ENCODE measurements at regions not wholly inside any gene's neighbourhood (a gene's known extent, or its start where the extent isn't known, plus 50 kb on each side); places are given as distances from the start of the nearest gene placed in this dataset.
A peak's percentile ranks its signal among the peaks of the same experiment; 100 is the strongest.

DNA sequence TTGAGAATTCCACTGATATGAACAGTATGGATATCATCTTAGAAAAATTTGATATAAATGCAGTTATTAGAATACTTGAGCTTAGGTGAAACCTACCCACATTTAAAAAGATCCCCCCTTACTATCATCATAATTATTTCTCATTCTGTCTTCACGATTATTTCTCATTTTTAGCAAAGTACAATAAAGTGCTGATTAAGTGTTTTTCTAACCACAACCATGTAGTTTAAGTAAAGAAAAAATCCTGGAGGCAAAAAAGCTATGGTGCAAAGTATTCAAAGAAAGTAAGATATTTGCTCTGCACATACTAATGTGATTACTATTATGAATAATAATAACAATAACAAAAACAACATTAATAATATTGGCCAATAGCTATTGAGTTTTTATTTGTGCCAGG, 365.6 kb upstream of the PCDH7 start:
- TF ChIP-seq, protein P1, sequence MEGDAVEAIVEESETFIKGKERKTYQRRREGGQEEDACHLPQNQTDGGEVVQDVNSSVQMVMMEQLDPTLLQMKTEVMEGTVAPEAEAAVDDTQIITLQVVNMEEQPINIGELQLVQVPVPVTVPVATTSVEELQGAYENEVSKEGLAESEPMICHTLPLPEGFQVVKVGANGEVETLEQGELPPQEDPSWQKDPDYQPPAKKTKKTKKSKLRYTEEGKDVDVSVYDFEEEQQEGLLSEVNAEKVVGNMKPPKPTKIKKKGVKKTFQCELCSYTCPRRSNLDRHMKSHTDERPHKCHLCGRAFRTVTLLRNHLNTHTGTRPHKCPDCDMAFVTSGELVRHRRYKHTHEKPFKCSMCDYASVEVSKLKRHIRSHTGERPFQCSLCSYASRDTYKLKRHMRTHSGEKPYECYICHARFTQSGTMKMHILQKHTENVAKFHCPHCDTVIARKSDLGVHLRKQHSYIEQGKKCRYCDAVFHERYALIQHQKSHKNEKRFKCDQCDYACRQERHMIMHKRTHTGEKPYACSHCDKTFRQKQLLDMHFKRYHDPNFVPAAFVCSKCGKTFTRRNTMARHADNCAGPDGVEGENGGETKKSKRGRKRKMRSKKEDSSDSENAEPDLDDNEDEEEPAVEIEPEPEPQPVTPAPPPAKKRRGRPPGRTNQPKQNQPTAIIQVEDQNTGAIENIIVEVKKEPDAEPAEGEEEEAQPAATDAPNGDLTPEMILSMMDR (IDR thresholded peaks at IDR 0.05; ENCODE audit: borderline replicate concordance, extremely low read depth, insufficient read depth) = no peak
- Histone ChIP-seq H3K4me1 (ENCODE audit: control insufficient read depth in 2 of 3, insufficient read depth in 2 of 3, low read depth in 1 of 3, low read length in 3 of 3) (no peaks in the 10 kb centered on the region), H3K36me3 (ENCODE audit: control insufficient read depth in 2 of 3, insufficient read depth in 3 of 3, low read length in 3 of 3) (no peaks in the 10 kb centered on the region), H3K9me3 (ENCODE audit: control insufficient read depth in 2 of 3, insufficient read depth in 1 of 3, low read length in 3 of 3) (peaks cover 0 to 4% (median 0%) of the 10 kb centered on the region in 3 donors), H3K9ac (ENCODE audit: low read length in 3 of 3) (no peak overlapping the region), H3K27me3 (ENCODE audit: control insufficient read depth, insufficient read depth, low read length) (no peaks in the 10 kb centered on the region), H3K27ac (ENCODE audit: low read depth in 2 of 2, low read length in 2 of 2) (no peak overlapping the region), H3K4me3 (ENCODE audit: low read length in 3 of 3) (no peak overlapping the region)
- FAIRE-seq (no peak), DNase-seq (no peak)
- intact Hi-C loops (cut with DNase I) = no loop called here

DNA sequence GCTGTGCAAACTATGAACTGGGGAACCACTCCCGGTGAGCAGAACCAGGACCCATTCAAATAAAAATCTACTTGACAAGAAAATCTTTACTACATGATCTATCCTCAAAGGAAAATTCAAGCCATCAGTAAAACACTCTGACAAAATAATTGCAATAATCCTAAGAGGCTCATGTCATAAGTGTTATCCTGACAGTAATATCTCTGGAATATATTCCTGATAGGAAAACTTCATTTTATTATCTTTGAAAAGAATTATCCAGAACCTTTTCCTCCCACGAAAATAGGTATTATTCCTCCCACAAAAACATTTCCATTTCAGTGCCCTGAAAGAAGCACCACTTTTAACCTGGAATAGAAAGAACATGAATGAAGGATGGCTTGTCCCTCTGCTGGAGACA, 357.7 kb upstream of the PCDH7 start:
- no peak overlapping the region for H3K9ac ChIP-seq (ENCODE audit: low read length in 3 of 3)
- intact Hi-C loops (cut with DNase I) = no loop called here
- no peaks in the 10 kb centered on the region for H3K4me1 ChIP-seq (ENCODE audit: control insufficient read depth in 2 of 3, insufficient read depth in 2 of 3, low read depth in 1 of 3, low read length in 3 of 3)
- FAIRE-seq (no peak), DNase-seq (no peak)
- H3K27ac ChIP-seq (ENCODE audit: low read depth in 2 of 2, low read length in 2 of 2) = no peak overlapping the region
- H3K36me3 ChIP-seq (ENCODE audit: control insufficient read depth in 2 of 3, insufficient read depth in 3 of 3, low read length in 3 of 3) = no peaks in the 10 kb centered on the region
- H3K4me3 ChIP-seq (ENCODE audit: low read length in 3 of 3) = no peak overlapping the region
- TF ChIP-seq, protein P1 (IDR thresholded peaks at IDR 0.05; ENCODE audit: borderline replicate concordance, extremely low read depth, insufficient read depth) = no peak
- no peaks in the 10 kb centered on the region for H3K27me3 ChIP-seq (ENCODE audit: control insufficient read depth, insufficient read depth, low read length)
- H3K9me3 ChIP-seq (ENCODE audit: control insufficient read depth in 2 of 3, insufficient read depth in 1 of 3, low read length in 3 of 3) = peaks cover 0 to 7% (median 0%) of the 10 kb centered on the region in 3 donors

DNA sequence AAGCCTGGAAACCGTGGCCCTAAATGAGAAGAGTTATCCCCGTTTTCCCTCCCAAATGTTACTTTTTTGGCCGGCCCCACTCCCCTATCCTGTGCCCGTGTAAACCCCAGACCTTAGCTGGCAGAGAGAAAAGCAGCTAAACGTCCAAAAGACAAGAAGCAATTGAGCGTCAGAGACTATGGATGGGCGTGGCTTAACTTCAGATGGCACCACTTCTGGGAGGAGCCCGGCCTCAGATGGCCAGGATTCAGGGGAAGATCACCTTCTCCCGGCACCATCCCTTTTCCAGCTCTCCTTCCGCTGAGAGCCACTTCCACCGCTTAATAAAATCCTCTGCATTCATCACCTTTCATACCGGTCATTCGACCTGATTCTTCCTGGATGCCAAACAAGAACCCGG, 350.1 kb upstream of the PCDH7 start:
- no peak for DNase-seq
- no peak for FAIRE-seq
- no peaks in the 10 kb centered on the region for H3K27me3 ChIP-seq (ENCODE audit: control insufficient read depth, insufficient read depth, low read length)
- peaks cover 0 to 2% (median 0%) of the 10 kb centered on the region in 3 donors for H3K9me3 ChIP-seq (ENCODE audit: control insufficient read depth in 2 of 3, insufficient read depth in 1 of 3, low read length in 3 of 3)
- H3K36me3 ChIP-seq (ENCODE audit: control insufficient read depth in 2 of 3, insufficient read depth in 3 of 3, low read length in 3 of 3) = no peaks in the 10 kb centered on the region
- TF ChIP-seq, protein P1 (IDR thresholded peaks at IDR 0.05; ENCODE audit: borderline replicate concordance, extremely low read depth, insufficient read depth) = no peak
- no peak overlapping the region for H3K9ac ChIP-seq (ENCODE audit: low read length in 3 of 3)
- no peak overlapping the region for H3K4me3 ChIP-seq (ENCODE audit: low read length in 3 of 3)
- no peak overlapping the region for H3K27ac ChIP-seq (ENCODE audit: low read depth in 2 of 2, low read length in 2 of 2)
- no peaks in the 10 kb centered on the region for H3K4me1 ChIP-seq (ENCODE audit: control insufficient read depth in 2 of 3, insufficient read depth in 2 of 3, low read depth in 1 of 3, low read length in 3 of 3)
- intact Hi-C loops (cut with DNase I) = no loop called here

DNA sequence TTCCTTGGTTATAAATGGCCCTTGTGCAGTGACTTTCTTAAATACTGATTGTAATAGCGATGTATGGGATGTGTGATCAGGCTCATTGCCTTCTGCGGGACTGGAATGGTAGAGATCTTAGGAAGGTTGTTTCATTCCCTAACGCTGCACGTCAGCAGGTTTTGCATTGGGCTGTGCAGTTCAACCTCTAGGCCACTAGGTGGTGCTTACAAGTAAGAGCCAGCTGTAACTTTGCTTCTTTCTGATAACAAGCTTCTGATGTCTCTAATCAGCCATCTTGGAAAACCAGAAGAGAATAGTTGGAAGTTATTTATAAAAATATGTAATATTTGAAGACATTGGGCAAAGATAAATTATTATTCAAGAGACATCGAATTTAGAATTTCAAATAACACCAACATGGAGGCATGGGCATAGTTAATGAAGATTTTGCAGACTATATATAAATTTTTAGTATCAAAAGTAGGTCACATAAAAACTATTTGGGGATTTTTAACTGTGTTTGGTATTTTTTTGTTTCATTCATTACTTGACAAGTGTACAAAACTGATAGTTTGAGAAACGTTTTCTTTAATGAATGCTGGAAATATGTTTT, 339.7 kb upstream of the PCDH7 start:
- TF ChIP-seq, protein P1 (IDR thresholded peaks at IDR 0.05; ENCODE audit: borderline replicate concordance, extremely low read depth, insufficient read depth) = peak; percentile 31
- Histone ChIP-seq H3K36me3 (ENCODE audit: control insufficient read depth in 2 of 3, insufficient read depth in 3 of 3, low read length in 3 of 3) (no peaks in the 10 kb centered on the region), H3K27me3 (ENCODE audit: control insufficient read depth, insufficient read depth, low read length) (no peaks in the 10 kb centered on the region), H3K27ac (ENCODE audit: low read depth in 2 of 2, low read length in 2 of 2) (no peak overlapping the region), H3K4me1 (ENCODE audit: control insufficient read depth in 2 of 3, insufficient read depth in 2 of 3, low read depth in 1 of 3, low read length in 3 of 3) (no peaks in the 10 kb centered on the region), H3K9ac (ENCODE audit: low read length in 3 of 3) (no peak overlapping the region), H3K4me3 (ENCODE audit: low read length in 3 of 3) (no peak overlapping the region), H3K9me3 (ENCODE audit: control insufficient read depth in 2 of 3, insufficient read depth in 1 of 3, low read length in 3 of 3) (peaks cover 0 to 2% (median 0%) of the 10 kb centered on the region in 3 donors)
- FAIRE-seq = no peak
- DNase-seq = peak in 2 of 5 donors; percentile 14 to 27
- intact Hi-C loops (cut with DNase I) = no loop called here
